Endothelial cell of umbilical vein (primary cell): ENCODE measurements at regions not wholly inside any gene's neighbourhood (a gene's known extent, or its start where the extent isn't known, plus 50 kb on each side); places are given as distances from the start of the nearest gene placed in this dataset.

Experiments used
- BruUV-seq: library from RNA; stranded (reverse); fragments of 400-500 nt; replicated peaks from 2 replicates; lab custom pipeline; 2021; lab: Mats Ljungman, UMichigan
- CTCF ChIA-PET: fragments of 300-600, 350-600 bp; sonication (Branson Sonifier 250); formaldehyde crosslinking; loops from one replicate; lab custom pipeline; 2021; ENCODE audit warnings: antibody characterized with exemption, inconsistent platforms; lab: Charles Lee
- POLR2A ChIA-PET: fragments of 300-600, 350-600 bp; sonication (Branson Sonifier 250); formaldehyde crosslinking; loops from one replicate; lab custom pipeline; 2021; ENCODE audit warnings: antibody characterized with exemption, inconsistent platforms; lab: Charles Lee
- DNase-seq: peaks from one replicate; pipeline ENCODE4 v3.0.0-alpha.2; 2011; ENCODE audit warnings: low read depth, low spot score
- FAIRE-seq: peaks from 2 replicates; lab custom pipeline; 2011; peaks lifted over from hg19 to GRCh38; lab: Jason Lieb, UNC
- H2AFZ ChIP-seq: 2 replicates; pipeline ENCODE4 v1.6.0; 2012; ENCODE audit warnings: low read depth, low read length, control low read depth, inconsistent platforms
- H3K27ac ChIP-seq: 2 replicates; pipeline ENCODE4 v1.5.1; 2011; ENCODE audit warnings: low read depth, mild to moderate bottlenecking, control low read depth, low read length, moderate library complexity; ENCODE audit not compliant: insufficient read depth
- H3K27me3 ChIP-seq, 2 experiments: 2 replicates each; pipeline versions ENCODE4 v1.6.0 to v1.6.1; 2011; ENCODE audit warnings: low read length in 2 of 2, mixed read lengths in 1 of 2; ENCODE audit not compliant: control insufficient read depth in 2 of 2, insufficient read depth in 2 of 2
- H3K36me3 ChIP-seq, 2 experiments: 2 replicates in 1 of 2; 3 replicates in 1 of 2; pipeline ENCODE4 v1.5.1; 2011; ENCODE audit warnings: low read length in 2 of 2, mild to moderate bottlenecking in 1 of 2, moderate library complexity in 1 of 2; ENCODE audit not compliant: control insufficient read depth in 2 of 2, insufficient read depth in 2 of 2; ENCODE audit errors: extremely low read depth in 1 of 2
- H3K4me1 ChIP-seq: 3 replicates; pipeline ENCODE4 v1.5.1; 2011; ENCODE audit warnings: mild to moderate bottlenecking, low read length; ENCODE audit not compliant: control insufficient read depth, insufficient read depth; ENCODE audit errors: extremely low read depth
- H3K4me2 ChIP-seq: 2 replicates; pipeline ENCODE4 v1.6.1; 2011; ENCODE audit warnings: low read length, control low read depth, mixed read lengths; ENCODE audit not compliant: insufficient read depth
- H3K4me3 ChIP-seq, 3 experiments: fragments of 200-600 bp in 1 of 3; sonication (generic), shearing (Covaris generic) in 1 of 3; replicated peaks in 1 of 3; 2 replicates each; pipeline ENCODE4 v1.5.1; 2011 to 2016; ENCODE audit warnings: control low read depth in 3 of 3, low read length in 3 of 3, mild to moderate bottlenecking in 2 of 3, inconsistent platforms in 1 of 3, low read depth in 1 of 3, moderate library complexity in 1 of 3; ENCODE audit not compliant: insufficient read depth in 1 of 3
- H3K79me2 ChIP-seq: 2 replicates; pipeline ENCODE4 v1.6.0; 2012; ENCODE audit warnings: low read length, inconsistent platforms; ENCODE audit not compliant: control insufficient read depth, insufficient read depth
- H3K9ac ChIP-seq: replicated peaks from 2 replicates; pipeline ENCODE3; 2011; ENCODE audit warnings: low read length, control low read depth; ENCODE audit not compliant: insufficient read depth; ENCODE audit errors: extremely low read depth
- H3K9me1 ChIP-seq: replicated peaks from 3 replicates; pipeline ENCODE4 v1.6.0; 2011; ENCODE audit warnings: mild to moderate bottlenecking, low read length; ENCODE audit not compliant: control insufficient read depth, insufficient read depth; ENCODE audit errors: extremely low read depth
- H3K9me3 ChIP-seq: replicated peaks from 2 replicates; pipeline ENCODE4 v1.5.1; 2012; ENCODE audit warnings: low read length, inconsistent platforms; ENCODE audit not compliant: control insufficient read depth, insufficient read depth
- H4K20me1 ChIP-seq: replicated peaks from 2 replicates; pipeline ENCODE3; 2011; ENCODE audit warnings: mild to moderate bottlenecking, low read length; ENCODE audit not compliant: control insufficient read depth, insufficient read depth; ENCODE audit errors: extremely low read depth
- CTCF ChIP-seq, 2 donors: IDR thresholded peaks; 1 replicate in 1 of 2; 2 replicates in 1 of 2; pipeline ENCODE4 v1.5.1; 2011; ENCODE audit warnings: low read length in 2 of 2, mild to moderate bottlenecking in 2 of 2, moderate library complexity in 2 of 2, control low read depth in 1 of 2, inconsistent platforms in 1 of 2, low read depth in 1 of 2; ENCODE audit not compliant: insufficient read depth in 1 of 2; ENCODE audit errors: extremely low read depth in 1 of 2
- EZH2 ChIP-seq: IDR thresholded peaks from 2 replicates; pipeline ENCODE4 v1.6.1; 2012; ENCODE audit warnings: borderline replicate concordance, low read depth, mild to moderate bottlenecking, moderate library complexity, low read length, inconsistent platforms; ENCODE audit not compliant: severe bottlenecking
- FOS ChIP-seq: IDR thresholded peaks from 2 replicates; pipeline ENCODE4 v1.6.1; 2011; ENCODE audit warnings: mild to moderate bottlenecking, low read length, moderate library complexity, borderline replicate concordance; ENCODE audit not compliant: insufficient read depth
- GATA2 ChIP-seq: IDR thresholded peaks from 2 replicates; pipeline ENCODE4 v1.7.0; 2011; ENCODE audit warnings: low read depth, mild to moderate bottlenecking, moderate library complexity, mixed read lengths, low read length; ENCODE audit not compliant: insufficient read length, insufficient read depth
- JUN ChIP-seq: IDR thresholded peaks from 2 replicates; pipeline ENCODE4 v1.6.1; 2011; ENCODE audit warnings: borderline replicate concordance, low read depth; ENCODE audit not compliant: insufficient read length, insufficient read depth
- MYC ChIP-seq: IDR thresholded peaks from one replicate; pipeline ENCODE4 v1.6.1; 2011; ENCODE audit warnings: mild to moderate bottlenecking, low read depth, low read length
- POLR2A ChIP-seq: IDR thresholded peaks from 2 replicates; pipeline ENCODE4 v1.6.1; 2012; ENCODE audit warnings: low read depth, mild to moderate bottlenecking, control low read depth, low read length
- POLR2AphosphoS5 ChIP-seq: IDR thresholded peaks from 2 replicates; pipeline ENCODE4 v1.6.1; 2012; ENCODE audit warnings: low read depth, mild to moderate bottlenecking, control low read depth, low read length, moderate library complexity; ENCODE audit not compliant: insufficient read depth
- dilution Hi-C: fragments of 300-500 bp; cut with MboI; formaldehyde crosslinking; loops from one replicate; pipeline ENCODE4 v1.15.0; 2019; ENCODE audit warnings: low sequenced_read_pairs; ENCODE audit not compliant: extremely low pct_ligation_motif_present
- intact Hi-C: fragments of 100-400 bp; cut with micrococcal nuclease; formaldehyde crosslinking; loops from one replicate; pipeline ENCODE4 v1.10.0; 2022
- TF ChIP-seq, protein P1 (sequence below): IDR thresholded peaks from 2 replicates; pipeline ENCODE4 v1.6.1; 2011; ENCODE audit not compliant: insufficient read depth, insufficient read length

GRCh38 chr1:170231662-170232061 lies 85.9 kb downstream of the NTMT2 start:
- H3K79me2 ChIP-seq, result no peaks in the 10 kb centered on the region
- intact Hi-C loops (no loop called here), dilution Hi-C loops (no loop called here)
- H3K4me1 ChIP-seq, result no peaks in the 10 kb centered on the region
- no peak overlapping the region for H2AFZ ChIP-seq
- no peaks in the 10 kb centered on the region for H3K9me3 ChIP-seq
- H3K27me3 ChIP-seq, result no peaks in the 10 kb centered on the region
- no peak overlapping the region for H3K4me3 ChIP-seq
- ChIA-PET POLR2A (no interaction called here), CTCF (no interaction called here)
- no peaks in the 10 kb centered on the region for H4K20me1 ChIP-seq
- H3K4me2 ChIP-seq, result no peak overlapping the region
- TF ChIP-seq MYC (no peak), EZH2 (no peak), POLR2A (no peak), FOS (no peak), POLR2AphosphoS5 (no peak), CTCF (IDR thresholded peaks at IDR 0.05; ENCODE audit: extremely low read depth in 1 of 2, insufficient read depth in 1 of 2, low read depth in 1 of 2, low read length in 2 of 2) (no peak), JUN (no peak), GATA2 (no peak)
- TF ChIP-seq, protein P1, sequence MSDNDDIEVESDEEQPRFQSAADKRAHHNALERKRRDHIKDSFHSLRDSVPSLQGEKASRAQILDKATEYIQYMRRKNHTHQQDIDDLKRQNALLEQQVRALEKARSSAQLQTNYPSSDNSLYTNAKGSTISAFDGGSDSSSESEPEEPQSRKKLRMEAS, result no peak
- no peaks in the 10 kb centered on the region for H3K36me3 ChIP-seq
- no peak for DNase-seq
- no peaks in the 10 kb centered on the region for H3K9me1 ChIP-seq
- H3K27ac ChIP-seq, result no peak overlapping the region
- no peak overlapping the region for H3K9ac ChIP-seq
- no peak for FAIRE-seq
- BruUV-seq, result no TSS peak
